ENCODE measurements at regions not wholly inside any gene's neighbourhood (a gene's known extent, or its start where the extent isn't known, plus 50 kb on each side); places are given as distances from the start of the nearest gene placed in this dataset.

GRCh38 chr4:127188847-127189246 lies 443.9 kb upstream of the INTU start:
- no peak overlapping the region for H3K27ac ChIP-seq
- TF ChIP-seq ZFX (IDR thresholded peaks at IDR 0.05; ENCODE audit: borderline replicate concordance) (no peak), CTCF (IDR thresholded peaks at IDR 0.05) (no peak)

- H3K27ac ChIP-seq, result no peak overlapping the region
- TF ChIP-seq CTCF (IDR thresholded peaks at IDR 0.05), result no peak
- no peak for TF ChIP-seq ZFX (IDR thresholded peaks at IDR 0.05; ENCODE audit: borderline replicate concordance)
Measured at GRCh38 chr4:127194281-127194680, 438.5 kb upstream of the INTU start.

GRCh38 chr4:127196655-127197352 lies 436.0 kb upstream of the INTU start:
- no peak for TF ChIP-seq ZFX (IDR thresholded peaks at IDR 0.05; ENCODE audit: borderline replicate concordance)
- no peak for TF ChIP-seq CTCF (IDR thresholded peaks at IDR 0.05)
- no peak overlapping the region for H3K27ac ChIP-seq

GRCh38 chr4:127203562-127204200 lies 429.1 kb upstream of the INTU start:
- TF ChIP-seq CTCF (IDR thresholded peaks at IDR 0.05), result no peak
- no peak for TF ChIP-seq ZFX (IDR thresholded peaks at IDR 0.05; ENCODE audit: borderline replicate concordance)
- H3K27ac ChIP-seq, result no peak overlapping the region

- H3K27ac ChIP-seq, result no peak overlapping the region
- no peak for TF ChIP-seq ZFX (IDR thresholded peaks at IDR 0.05; ENCODE audit: borderline replicate concordance)
- no peak for TF ChIP-seq CTCF (IDR thresholded peaks at IDR 0.05)
Measured at GRCh38 chr4:127204322-127204721, 428.4 kb upstream of the INTU start.

GRCh38 chr4:127209580-127210095 lies 423.1 kb upstream of the INTU start:
- no peak for TF ChIP-seq ZFX (IDR thresholded peaks at IDR 0.05; ENCODE audit: borderline replicate concordance)
- H3K27ac ChIP-seq, result no peak overlapping the region

GRCh38 chr4:127210893-127211649 lies 421.7 kb upstream of the INTU start:
- no peak overlapping the region for H3K27ac ChIP-seq
- TF ChIP-seq CTCF (IDR thresholded peaks at IDR 0.05), result no peak
- no peak for TF ChIP-seq ZFX (IDR thresholded peaks at IDR 0.05; ENCODE audit: borderline replicate concordance)

Data from 22Rv1 (cell line).